ENCODE measurements at regions not wholly inside any gene's neighbourhood (a gene's known extent, or its start where the extent isn't known, plus 50 kb on each side); places are given as distances from the start of the nearest gene placed in this dataset.
A peak's percentile ranks its signal among the peaks of the same experiment; 100 is the strongest.

GRCh38 chrX:1108501-1109445 is 103.7 kb downstream of the CRLF2 start:
- no peaks in the 10 kb centered on the region; the same call in 1 of the 3 replicates for H3K9me3 ChIP-seq (replicated peaks; ENCODE audit: control insufficient read depth, insufficient read depth, low read length)
- BruUV-seq (replicated peaks), result no TSS peak
- H3K4me2 ChIP-seq (ENCODE audit: control insufficient read depth, insufficient read depth), result no peak overlapping the region
- H3K27me3 ChIP-seq (replicated peaks in 1 of 2; ENCODE audit: control insufficient read depth in 2 of 2, insufficient read depth in 2 of 2, low read length in 1 of 2), result no peaks in the 10 kb centered on the region
- ChIA-PET SMC1A (ENCODE audit: uncharacterized antibody, unreplicated experiment) (no interaction called here), CTCF (no interaction called here), POLR2A (no interaction called here), RAD21 (ENCODE audit: unreplicated experiment) (no interaction called here)
- in situ Hi-C loops (cut with MboI) (no loop called here), intact Hi-C loops (cut with micrococcal nuclease; ENCODE audit: unreplicated experiment) (no loop called here)
- no peaks in the 10 kb centered on the region; the same call in 1 of the 2 replicates for H3K4me1 ChIP-seq (ENCODE audit: control insufficient read depth, insufficient read depth, low read length)
- TF ChIP-seq TCF12 (IDR thresholded peaks at IDR 0.05; ENCODE audit: low read depth, low read length) (0 out of 2 replicates have a peak, but pooled peaks have one; percentile 20), IKZF2 (IDR thresholded peaks at IDR 0.05) (peak in 1 of 2 experiments; percentile 26; a peak in 1 of 4 replicates), ZNF24 (IDR thresholded peaks at IDR 0.05) (no peak), ZNF384 (IDR thresholded peaks at IDR 0.05; ENCODE audit: borderline replicate concordance, low read depth, low read length) (peak; percentile 66; the same call in 1 of the 2 replicates), PAX8 (IDR thresholded peaks at IDR 0.05) (no peak), MTA2 (IDR thresholded peaks at IDR 0.05; ENCODE audit: low read depth) (0 out of 2 replicates have a peak, but pooled peaks have one; percentile 25), RUNX3 (IDR thresholded peaks at IDR 0.05; ENCODE audit: low read length) (peak; percentile 55), DPF2 (IDR thresholded peaks at IDR 0.05) (0 out of 2 replicates have a peak, but pooled peaks have one; percentile 34)
- TF ChIP-seq, protein P1, sequence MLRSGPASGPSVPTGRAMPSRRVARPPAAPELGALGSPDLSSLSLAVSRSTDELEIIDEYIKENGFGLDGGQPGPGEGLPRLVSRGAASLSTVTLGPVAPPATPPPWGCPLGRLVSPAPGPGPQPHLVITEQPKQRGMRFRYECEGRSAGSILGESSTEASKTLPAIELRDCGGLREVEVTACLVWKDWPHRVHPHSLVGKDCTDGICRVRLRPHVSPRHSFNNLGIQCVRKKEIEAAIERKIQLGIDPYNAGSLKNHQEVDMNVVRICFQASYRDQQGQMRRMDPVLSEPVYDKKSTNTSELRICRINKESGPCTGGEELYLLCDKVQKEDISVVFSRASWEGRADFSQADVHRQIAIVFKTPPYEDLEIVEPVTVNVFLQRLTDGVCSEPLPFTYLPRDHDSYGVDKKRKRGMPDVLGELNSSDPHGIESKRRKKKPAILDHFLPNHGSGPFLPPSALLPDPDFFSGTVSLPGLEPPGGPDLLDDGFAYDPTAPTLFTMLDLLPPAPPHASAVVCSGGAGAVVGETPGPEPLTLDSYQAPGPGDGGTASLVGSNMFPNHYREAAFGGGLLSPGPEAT (IDR thresholded peaks at IDR 0.05; ENCODE audit: low read depth), result 0 out of 2 replicates have a peak, but pooled peaks have one; percentile 19
- ATAC-seq, result peak; percentile 66
- no peak overlapping the region for H3K27ac ChIP-seq (ENCODE audit: control insufficient read depth, insufficient read depth)
- no peak for FAIRE-seq
- WGBS (ENCODE audit: insufficient coverage, insufficient replicate concordance, low lambda C conversion rate, missing lambda C conversion rate), result 20% methylated on average over 19 of the region's 21 CpGs
- no peaks in the 10 kb centered on the region for H4K20me1 ChIP-seq (ENCODE audit: control insufficient read depth, insufficient read depth)
- H3K4me3 ChIP-seq, result no peak overlapping the region
- no peak for DNase-seq (ENCODE audit: low read depth, low spot score)
- no peak overlapping the region for H3K9ac ChIP-seq (ENCODE audit: control insufficient read depth, insufficient read depth, low read length)
- H3K79me2 ChIP-seq (ENCODE audit: control insufficient read depth, insufficient read depth, low read length), result no peaks in the 10 kb centered on the region
- H2AFZ ChIP-seq (ENCODE audit: control insufficient read depth, low read depth, low read length), result no peak overlapping the region
- H3K36me3 ChIP-seq (ENCODE audit: control insufficient read depth in 2 of 2, insufficient read depth in 2 of 2, low read length in 1 of 2), result no peaks in the 10 kb centered on the region
